ENCODE measurements at regions not wholly inside any gene's neighbourhood (a gene's known extent, or its start where the extent isn't known, plus 50 kb on each side); places are given as distances from the start of the nearest gene placed in this dataset.

GRCh38 chr5:143546394-143546793 is 142.9 kb upstream of the NR3C1 start:
- H3K27ac Mint-ChIP-seq: no peak overlapping the region
- no peaks in the 10 kb centered on the region for H3K36me3 Mint-ChIP-seq (ENCODE audit: insufficient read depth)
- no peak for DNase-seq (ENCODE audit: low spot score, unreplicated experiment)
- peaks cover 7% of the 10 kb centered on the region for H3K9me3 Mint-ChIP-seq (ENCODE audit: low read depth)
- peaks cover 4% of the 10 kb centered on the region for H3K27me3 Mint-ChIP-seq
- H3K4me3 Mint-ChIP-seq (ENCODE audit: low read depth): no peak overlapping the region
- H3K4me1 Mint-ChIP-seq (ENCODE audit: low read depth): peaks cover 15% of the 10 kb centered on the region
- no peak for TF ChIP-seq CTCF (IDR thresholded peaks at IDR 0.05; ENCODE audit: unreplicated experiment)

GRCh38 chr5:143544606-143545005 is 141.1 kb upstream of the NR3C1 start:
- no peak for DNase-seq (ENCODE audit: low spot score, unreplicated experiment)
- Mint-ChIP-seq H3K4me1 (ENCODE audit: low read depth) (peaks cover 15% of the 10 kb centered on the region), H3K27me3 (peaks cover 3% of the 10 kb centered on the region), H3K4me3 (ENCODE audit: low read depth) (no peak overlapping the region), H3K9me3 (ENCODE audit: low read depth) (peaks cover 7% of the 10 kb centered on the region), H3K36me3 (ENCODE audit: insufficient read depth) (no peaks in the 10 kb centered on the region), H3K27ac (no peak overlapping the region)
- TF ChIP-seq CTCF (IDR thresholded peaks at IDR 0.05; ENCODE audit: unreplicated experiment): no peak

GRCh38 chr5:143543358-143544255 is 140.1 kb upstream of the NR3C1 start:
- no peak overlapping the region for H3K27ac Mint-ChIP-seq
- H3K36me3 Mint-ChIP-seq (ENCODE audit: insufficient read depth): no peaks in the 10 kb centered on the region
- H3K27me3 Mint-ChIP-seq: peaks cover 3% of the 10 kb centered on the region
- TF ChIP-seq CTCF (IDR thresholded peaks at IDR 0.05; ENCODE audit: unreplicated experiment): no peak
- H3K9me3 Mint-ChIP-seq (ENCODE audit: low read depth): peaks cover 7% of the 10 kb centered on the region
- no peak overlapping the region for H3K4me3 Mint-ChIP-seq (ENCODE audit: low read depth)
- no peak for DNase-seq (ENCODE audit: low spot score, unreplicated experiment)
- peaks cover 15% of the 10 kb centered on the region for H3K4me1 Mint-ChIP-seq (ENCODE audit: low read depth)

- peaks cover 7% of the 10 kb centered on the region for H3K9me3 Mint-ChIP-seq (ENCODE audit: low read depth)
- no peak for DNase-seq (ENCODE audit: low spot score, unreplicated experiment)
- H3K36me3 Mint-ChIP-seq (ENCODE audit: insufficient read depth): no peaks in the 10 kb centered on the region
- H3K4me3 Mint-ChIP-seq (ENCODE audit: low read depth): no peak overlapping the region
- H3K27me3 Mint-ChIP-seq: peaks cover 3% of the 10 kb centered on the region
- peaks cover 15% of the 10 kb centered on the region for H3K4me1 Mint-ChIP-seq (ENCODE audit: low read depth)
- TF ChIP-seq CTCF (IDR thresholded peaks at IDR 0.05; ENCODE audit: unreplicated experiment): no peak
- no peak overlapping the region for H3K27ac Mint-ChIP-seq
Observed at GRCh38 chr5:143542798-143543144, 139.3 kb upstream of the NR3C1 start.

- DNase-seq (ENCODE audit: low spot score, unreplicated experiment): no peak
- Mint-ChIP-seq H3K9me3 (ENCODE audit: low read depth) (peaks cover 1% of the 10 kb centered on the region), H3K4me3 (ENCODE audit: low read depth) (no peak overlapping the region), H3K4me1 (ENCODE audit: low read depth) (peaks cover 15% of the 10 kb centered on the region), H3K27ac (no peak overlapping the region), H3K27me3 (peaks cover 3% of the 10 kb centered on the region), H3K36me3 (ENCODE audit: insufficient read depth) (no peaks in the 10 kb centered on the region)
- no peak for TF ChIP-seq CTCF (IDR thresholded peaks at IDR 0.05; ENCODE audit: unreplicated experiment)
Observed at GRCh38 chr5:143541943-143542797, 138.7 kb upstream of the NR3C1 start.

All from progenitor cell of endocrine pancreas (in vitro differentiated cells).